GM12892 (cell line): ENCODE measurements at regions not wholly inside any gene's neighbourhood (a gene's known extent, or its start where the extent isn't known, plus 50 kb on each side); places are given as distances from the start of the nearest gene placed in this dataset.
"Not testable (repeated sequence)": the region's sequence is repeated elsewhere in the genome, so short reads cannot be mapped to it uniquely, and the experiment has no call there.

Experiments
- DNase-seq: peaks from one replicate; pipeline ENCODE4 v3.0.0; 2011; ENCODE audit not compliant: insufficient read length
- FAIRE-seq: peaks from 2 replicates; lab custom pipeline; 2011; peaks lifted over from hg19 to GRCh38; lab: Jason Lieb, UNC
- POLR2A ChIP-seq: IDR thresholded peaks from 2 replicates; pipeline ENCODE4 v1.6.1; 2011; ENCODE audit warnings: low read depth, low read length, control low read depth
- POLR2AphosphoS5 ChIP-seq: IDR thresholded peaks from 2 replicates; pipeline ENCODE4 v1.6.1; 2011; ENCODE audit warnings: low read depth, low read length, control low read depth
- TAF1 ChIP-seq: IDR thresholded peaks from 2 replicates; pipeline ENCODE4 v1.6.1; 2011; ENCODE audit warnings: low read depth, mild to moderate bottlenecking, control low read depth, low read length, borderline replicate concordance

DNA sequence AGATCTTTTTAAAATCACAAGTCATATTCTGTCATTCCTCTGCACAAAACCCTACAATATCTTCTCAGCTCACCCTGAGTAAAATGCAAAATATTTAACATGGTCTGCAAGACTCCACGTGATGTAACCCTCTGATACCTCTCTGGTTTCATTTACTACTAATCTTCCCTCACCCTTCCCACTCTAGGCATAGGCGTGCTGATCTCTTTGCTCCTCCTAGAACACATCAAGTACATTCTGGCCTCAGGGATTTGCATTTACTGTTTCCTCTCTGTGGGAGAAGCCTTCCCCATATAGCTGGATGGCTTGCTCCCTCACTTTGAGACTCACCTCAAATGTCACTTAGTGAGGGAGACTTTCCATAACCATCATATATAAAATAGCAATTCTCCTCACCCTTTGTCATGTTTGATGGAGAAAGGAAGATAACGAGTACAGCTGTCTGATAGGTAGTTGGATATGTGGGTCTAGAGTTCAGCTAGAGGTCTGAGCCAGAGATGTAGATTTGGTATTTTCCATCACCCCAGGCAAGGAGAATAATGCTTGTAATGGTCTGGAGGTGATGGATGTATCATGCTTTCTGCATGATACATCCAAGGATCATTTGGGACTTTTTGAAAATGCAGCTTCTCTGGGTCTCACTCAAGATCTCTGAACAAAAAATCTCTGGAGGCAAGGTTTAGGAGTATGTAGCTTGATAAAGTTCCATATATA, 123.9 kb upstream of the VAMP7 start:
- DNase-seq (no peak), FAIRE-seq (no peak)
- no peak for TF ChIP-seq POLR2A
- no peak for TF ChIP-seq TAF1
- TF ChIP-seq POLR2AphosphoS5 = no peak

DNA sequence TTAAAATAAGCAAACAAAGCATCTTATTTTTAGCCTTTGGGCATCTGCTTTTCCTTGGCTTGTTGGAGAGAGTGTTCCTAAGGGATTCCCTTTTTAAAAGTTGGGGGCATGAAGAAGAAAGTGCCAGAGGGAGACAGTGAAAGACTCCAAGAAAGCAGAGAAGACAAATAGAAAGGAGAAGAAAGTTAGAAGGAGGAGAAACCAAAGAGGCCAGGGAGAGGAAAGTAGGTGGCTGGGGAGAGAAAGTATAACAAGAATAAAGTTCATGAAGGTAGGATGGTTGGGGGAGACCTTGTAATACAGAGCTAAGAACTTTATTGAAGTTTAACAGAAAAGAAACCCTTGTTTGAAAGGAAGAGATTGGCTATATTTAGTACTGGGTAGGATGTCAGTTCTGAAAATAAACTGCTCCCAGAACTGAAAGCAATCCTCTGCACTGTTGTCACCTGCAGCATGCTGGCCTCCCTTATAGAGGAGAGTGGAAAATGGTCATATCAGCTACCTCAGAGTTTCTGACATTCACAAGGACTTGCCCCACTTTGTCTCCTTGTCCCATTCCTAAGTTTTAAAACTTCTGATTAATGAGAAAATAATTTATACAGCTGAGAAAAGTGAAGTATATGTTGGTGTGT, 125.3 kb upstream of the VAMP7 start:
- FAIRE-seq = no peak
- TF ChIP-seq POLR2AphosphoS5 (no peak), TAF1 (no peak), POLR2A (no peak)
- no peak for DNase-seq

DNA sequence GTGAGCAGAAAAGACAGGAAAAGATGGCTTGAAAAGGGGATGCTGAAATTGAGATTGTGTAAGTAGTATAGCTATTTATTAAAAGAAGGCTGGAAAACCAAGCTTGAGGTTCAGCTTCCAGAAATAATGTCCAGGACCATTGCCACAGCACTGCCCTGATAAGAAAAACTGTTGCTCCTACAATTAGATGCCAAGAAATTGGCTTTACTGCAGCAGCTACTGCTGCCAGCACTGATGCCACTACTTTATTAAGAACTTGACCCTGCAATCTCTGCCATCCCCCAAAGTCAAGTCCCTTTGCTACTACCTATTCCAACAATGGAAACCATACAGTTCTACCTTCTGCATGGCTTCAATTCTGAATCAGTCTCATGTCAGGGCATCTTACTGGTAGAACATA, 130.0 kb upstream of the VAMP7 start:
- TF ChIP-seq POLR2AphosphoS5 = no peak
- DNase-seq = no peak
- no peak for FAIRE-seq

DNA sequence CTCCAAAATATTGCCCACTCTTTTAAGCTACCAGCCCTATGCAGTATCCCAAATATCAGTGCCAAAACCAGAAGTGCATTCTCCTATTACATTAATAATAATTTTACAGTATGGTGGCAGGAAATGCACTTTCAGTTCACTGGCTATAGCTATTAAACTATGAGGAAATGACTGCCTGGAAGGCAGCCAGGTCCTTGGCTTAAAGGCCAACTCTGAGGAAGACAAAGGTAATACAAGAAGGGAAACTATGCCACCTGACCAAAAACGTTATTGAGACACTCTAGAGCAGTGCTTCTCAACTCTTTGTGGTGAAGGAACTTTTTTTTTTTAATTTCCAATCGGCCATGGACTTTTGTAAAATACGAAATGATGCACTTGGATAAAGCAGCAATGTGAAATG, 133.6 kb upstream of the VAMP7 start:
- no peak for DNase-seq
- TF ChIP-seq POLR2A = no peak
- no peak for TF ChIP-seq TAF1
- no peak for TF ChIP-seq POLR2AphosphoS5
- FAIRE-seq = no peak

DNA sequence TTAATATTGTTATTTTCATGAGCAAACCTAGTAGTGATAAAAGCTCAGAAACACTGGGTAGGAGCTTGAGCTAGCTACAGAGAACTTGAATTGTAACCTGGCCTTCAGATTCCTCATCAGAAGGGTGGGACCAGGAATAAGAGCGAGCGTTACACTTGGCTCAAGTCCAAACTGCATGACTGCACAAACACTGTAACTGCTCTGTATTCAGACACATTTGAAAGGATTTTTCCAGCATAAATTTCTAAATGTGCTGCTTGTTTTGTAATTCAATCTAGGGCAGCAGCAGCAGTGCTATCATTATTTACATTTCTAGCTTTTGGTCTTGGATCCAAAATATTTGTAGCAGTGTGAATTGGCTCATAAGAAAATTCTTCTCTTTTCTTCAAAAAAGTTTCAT, 133.0 kb upstream of the TMLHE start:
- FAIRE-seq = no peak
- DNase-seq = no peak
- no peak for TF ChIP-seq TAF1
- TF ChIP-seq POLR2AphosphoS5 = no peak
- no peak for TF ChIP-seq POLR2A

DNA sequence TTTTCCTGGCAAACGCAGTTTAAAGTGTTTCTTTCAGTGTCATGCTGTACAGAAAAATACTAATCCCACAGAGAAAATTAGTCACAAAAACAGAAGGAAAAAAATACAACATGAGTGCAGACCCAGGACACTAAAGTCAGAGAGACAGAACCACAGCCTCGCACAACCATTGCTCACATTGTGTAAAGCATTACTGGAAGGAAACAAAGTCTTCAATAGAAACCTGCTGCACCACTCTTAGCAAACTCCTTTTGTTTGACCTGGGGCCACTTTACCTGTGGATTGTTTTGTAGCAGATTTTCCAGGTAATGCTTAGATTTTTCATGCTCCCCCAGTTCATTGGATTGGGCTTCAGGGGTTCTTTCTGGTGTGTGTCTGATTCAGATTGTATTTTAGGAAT, 131.8 kb upstream of the TMLHE start:
- no peak for FAIRE-seq
- TF ChIP-seq POLR2A (no peak), POLR2AphosphoS5 (no peak), TAF1 (no peak)
- no peak for DNase-seq

DNA sequence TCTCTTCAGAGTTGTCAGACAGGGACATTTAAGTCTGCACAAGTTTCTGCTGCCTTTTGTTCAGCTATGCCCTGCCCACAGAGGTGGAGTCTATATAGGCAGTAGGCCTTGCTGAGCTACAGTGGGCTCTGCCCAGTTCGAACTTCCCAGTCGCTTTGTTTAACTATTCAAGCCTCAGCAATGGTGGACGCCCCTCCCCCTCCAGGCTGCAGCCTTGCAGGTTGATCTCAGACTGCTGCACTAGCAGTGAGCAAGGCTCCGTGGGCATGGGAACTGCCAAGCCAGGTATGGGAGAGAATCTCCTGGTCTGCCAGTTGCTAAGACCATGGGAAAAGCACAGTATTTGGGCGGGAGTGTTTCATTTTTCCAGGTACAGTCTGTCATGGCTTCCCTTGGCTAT, 115.6 kb upstream of the TMLHE start:
- DNase-seq, FAIRE-seq: not testable (repeated sequence)

DNA sequence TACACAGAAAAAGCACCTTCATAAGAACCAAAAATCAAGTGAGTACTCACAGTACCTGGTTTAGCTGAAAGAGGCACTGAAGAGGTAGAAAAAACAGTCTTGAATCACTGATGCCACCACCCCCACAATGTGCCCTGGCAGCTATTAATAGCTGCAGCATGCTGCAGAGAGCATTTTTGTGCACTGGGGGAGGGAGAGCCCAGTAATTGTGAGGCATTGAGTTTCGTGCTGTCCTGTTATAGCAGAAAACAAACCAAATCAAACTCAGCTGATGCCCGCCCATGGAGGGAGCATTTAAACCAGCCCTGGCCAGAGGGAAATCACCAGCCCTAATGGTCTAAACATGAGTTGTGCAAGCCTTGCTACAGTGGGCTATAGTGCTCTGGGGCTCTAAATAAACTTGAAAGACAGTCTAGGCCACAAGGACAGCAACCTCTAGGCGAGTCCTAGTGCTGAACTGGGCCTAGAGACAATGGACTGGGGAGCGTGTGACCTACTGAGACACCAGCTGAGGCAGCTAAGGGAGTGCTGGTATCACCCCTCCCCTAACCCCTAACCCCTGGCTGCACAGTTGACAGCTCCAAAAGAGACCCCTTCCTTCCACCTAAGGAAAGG, 106.3 kb upstream of the TMLHE start:
- FAIRE-seq = no peak
- TF ChIP-seq TAF1 (no peak), POLR2A (no peak), POLR2AphosphoS5 (no peak)
- DNase-seq = no peak

DNA sequence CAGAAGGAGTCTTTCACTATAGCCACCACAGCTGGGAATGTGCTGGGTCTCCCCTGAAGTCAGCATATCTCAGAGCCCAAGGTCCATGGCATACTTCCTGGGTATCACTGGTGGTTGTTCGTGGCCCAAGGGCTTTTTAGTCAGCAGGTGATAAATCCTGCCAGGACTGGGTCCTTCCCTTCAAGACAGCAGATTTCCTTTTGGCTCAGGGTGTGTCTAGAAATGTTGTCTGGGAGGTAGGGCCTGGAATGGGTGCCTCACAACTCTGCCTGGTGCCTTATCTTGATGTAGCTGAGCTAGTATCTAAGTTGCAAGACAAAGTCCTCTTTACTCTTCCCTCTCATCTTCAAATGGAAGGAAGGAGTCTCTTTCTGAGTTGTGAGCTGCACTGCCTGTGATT, 102.4 kb upstream of the TMLHE start:
- DNase-seq = no peak
- TF ChIP-seq POLR2AphosphoS5 (no peak), POLR2A (no peak), TAF1 (no peak)
- FAIRE-seq = no peak

DNA sequence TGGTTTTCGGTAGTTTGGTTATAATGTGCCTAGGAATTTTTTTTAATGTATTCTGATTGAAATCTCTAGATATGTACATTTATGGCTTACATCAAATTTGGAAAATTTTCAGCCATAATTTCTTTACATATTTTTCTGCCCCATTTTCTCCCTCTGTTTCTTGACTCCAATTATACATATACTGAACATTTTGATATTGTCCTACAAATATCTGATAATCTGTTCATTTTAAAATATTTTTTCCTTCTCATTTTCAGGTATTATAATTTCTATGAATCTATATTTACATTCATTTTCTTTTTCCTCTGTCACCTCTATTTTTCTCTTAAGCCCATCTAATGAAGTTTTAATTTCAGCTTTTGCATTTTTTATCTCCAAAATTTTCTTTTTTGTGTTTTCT, 82.7 kb upstream of the TMLHE start:
- DNase-seq = no peak
- FAIRE-seq = no peak
- TF ChIP-seq POLR2AphosphoS5 = no peak
- TF ChIP-seq POLR2A = no peak
- no peak for TF ChIP-seq TAF1

DNA sequence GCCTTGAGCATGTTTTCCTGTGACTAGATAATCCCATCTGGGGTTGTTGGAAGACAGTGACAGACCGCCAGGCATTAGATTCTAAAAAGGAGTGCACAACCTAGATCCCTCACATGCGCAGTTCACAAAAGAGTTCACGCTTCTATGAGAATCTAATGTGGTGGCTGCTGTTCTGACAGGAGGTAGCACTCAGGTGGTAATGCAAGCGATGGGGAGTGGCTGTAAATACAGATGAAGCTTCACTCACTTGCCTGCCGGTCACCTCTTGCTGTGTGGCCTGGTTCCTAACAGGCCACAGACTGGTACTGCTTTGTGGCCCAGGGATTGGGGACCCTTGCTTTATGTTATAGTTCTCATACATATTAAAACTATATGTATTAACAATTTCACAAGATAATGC, 81.9 kb upstream of the TMLHE start:
- FAIRE-seq = no peak
- TF ChIP-seq POLR2AphosphoS5 = no peak
- TF ChIP-seq TAF1 = no peak
- no peak for TF ChIP-seq POLR2A
- DNase-seq = no peak

DNA sequence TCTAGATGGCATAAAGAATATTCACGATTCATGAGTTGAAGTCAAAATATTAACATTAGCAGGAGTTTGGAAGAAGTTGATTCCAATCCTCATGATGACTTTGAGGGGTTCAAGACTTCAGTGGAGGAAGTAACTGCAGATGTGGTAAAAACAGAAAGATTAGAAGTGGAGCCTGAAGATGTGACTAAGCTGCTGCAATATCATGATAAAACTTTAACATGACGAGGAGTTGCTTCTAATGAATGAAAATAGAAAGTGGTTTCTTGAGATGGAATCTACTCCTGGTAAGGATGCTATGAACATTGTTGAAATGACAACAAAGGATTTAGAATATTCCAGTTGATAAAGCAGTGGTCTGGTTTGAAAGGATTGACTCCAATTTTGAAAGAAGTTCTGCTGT, 70.1 kb upstream of the TMLHE start:
- FAIRE-seq = no peak
- no peak for DNase-seq
- no peak for TF ChIP-seq POLR2AphosphoS5
- TF ChIP-seq TAF1 = no peak
- TF ChIP-seq POLR2A = no peak
